DMS153 treated with DMSO at 0.1 percent for 48 hours (cell line): ENCODE measurements at regions not wholly inside any gene's neighbourhood (a gene's known extent, or its start where the extent isn't known, plus 50 kb on each side); places are given as distances from the start of the nearest gene placed in this dataset.

ENCODE experiments used
- DNase-seq: peaks from one replicate; lab custom pipeline; 2025; ENCODE audit not compliant: unreplicated experiment; lab: John Stamatoyannopoulos, UW

DNA sequence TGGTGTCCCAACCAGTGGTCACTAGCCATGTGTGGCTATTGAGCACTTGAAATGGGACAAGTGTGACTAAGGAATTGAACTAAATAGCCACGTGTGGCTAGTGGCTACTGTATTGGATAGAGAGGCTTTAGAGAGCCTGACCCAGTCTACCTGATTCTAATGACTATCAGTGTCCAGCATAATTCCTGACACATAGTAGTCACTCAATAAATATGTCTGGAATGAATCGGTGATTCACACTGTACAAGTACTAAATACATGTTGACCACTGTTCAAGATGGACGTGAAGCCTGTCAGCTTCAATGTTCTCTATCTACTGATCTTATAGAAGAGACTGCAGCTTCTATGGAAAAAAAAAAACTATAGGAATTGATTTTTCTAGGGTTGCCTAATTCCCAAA is 57.7 kb upstream of the MAST4 start:
- DNase-seq = no peak

DNA sequence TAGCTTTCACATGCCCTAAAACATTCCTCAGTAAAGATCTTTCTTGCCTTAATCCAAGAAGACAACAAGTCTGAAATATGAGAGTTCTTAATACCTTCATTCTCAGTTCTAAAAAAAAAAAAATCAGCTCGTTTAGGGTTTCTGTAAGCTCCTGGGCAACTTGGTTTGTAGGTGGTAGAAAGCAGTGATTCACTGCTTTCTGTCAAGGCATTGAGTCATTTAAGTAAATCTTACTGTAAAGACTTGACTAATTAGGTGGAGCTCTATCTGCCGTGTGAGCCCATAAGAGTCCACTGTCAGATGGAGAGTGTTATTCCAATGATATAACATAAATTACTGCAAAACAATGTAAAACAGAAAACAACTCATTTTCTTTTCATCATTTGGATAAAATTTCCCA is 56.1 kb upstream of the MAST4 start:
- DNase-seq = no peak

DNA sequence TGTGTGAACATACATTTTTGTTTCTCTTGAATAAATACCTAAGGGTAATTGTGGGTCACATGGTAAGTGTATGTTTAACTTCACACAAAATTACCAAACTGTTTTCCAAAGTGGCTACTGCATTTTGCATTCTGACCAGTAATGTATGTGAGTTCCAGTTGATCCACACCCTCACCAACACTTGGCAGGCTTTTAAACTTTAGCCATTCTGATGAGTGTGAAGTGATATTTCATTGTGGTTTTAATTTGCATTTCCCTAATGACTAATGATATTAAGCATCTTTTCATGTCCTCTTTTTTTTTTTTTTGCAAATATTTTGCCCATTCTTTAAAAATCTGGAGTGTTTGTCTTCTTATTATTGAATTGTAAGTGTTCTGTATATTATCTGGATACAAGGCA is 53.5 kb upstream of the MAST4 start:
- DNase-seq = no peak
